Uterus (tissue), 3 donors: ENCODE measurements at regions not wholly inside any gene's neighbourhood (a gene's known extent, or its start where the extent isn't known, plus 50 kb on each side); places are given as distances from the start of the nearest gene placed in this dataset.
"Not testable (repeated sequence)": the region's sequence is repeated elsewhere in the genome, so short reads cannot be mapped to it uniquely, and the experiment has no call there.

Experiments
- DNase-seq, 2 donors: peaks; one replicate each; pipeline ENCODE4 v3.0.0-alpha.2; 2019 to 2020
- H3K27ac ChIP-seq, 2 donors: fragments of 200-600 bp; sonication (generic); 1 replicate in 1 of 2; 2 replicates in 1 of 2; pipeline ENCODE4 v1.5.1; 2016 to 2018
- H3K27me3 ChIP-seq, 2 donors: fragments of 200-600 bp; sonication (generic); one replicate each; pipeline ENCODE4 v1.5.1; 2018 to 2019; ENCODE audit warnings: control low read depth in 1 of 2
- H3K36me3 ChIP-seq, 2 donors: fragments of 200-600 bp; sonication (generic); one replicate each; pipeline ENCODE4 v1.5.1; 2019; ENCODE audit warnings: control low read depth in 1 of 2
- H3K4me1 ChIP-seq, 2 donors: fragments of 200-600 bp; sonication (generic); one replicate each; pipeline ENCODE4 v1.5.1; 2018 to 2019; ENCODE audit warnings: control low read depth in 1 of 2
- H3K4me3 ChIP-seq, 2 donors: fragments of 200-600 bp; sonication (generic); 1 replicate in 1 of 2; 2 replicates in 1 of 2; pipeline ENCODE4 v1.5.1; 2018 to 2019; ENCODE audit warnings: mild to moderate bottlenecking in 1 of 2
- H3K9me3 ChIP-seq, 2 donors: fragments of 200-600 bp; sonication (generic); one replicate each; pipeline ENCODE4 v1.5.1; 2019; ENCODE audit warnings: control low read depth in 1 of 2
- POLR2A ChIP-seq, 2 donors: fragments of 450-650 bp; IDR thresholded peaks; one replicate each; pipeline ENCODE4 v1.6.1; 2016; ENCODE audit warnings: antibody characterized with exemption in 2 of 2, mild to moderate bottlenecking in 1 of 2, moderate library complexity in 1 of 2
- intact Hi-C: fragments of 100-400 bp; cut with DNase I; formaldehyde crosslinking; loops from one replicate; pipeline ENCODE4 v1.15.1; 2023; ENCODE audit warnings: low total_unique reads
- TF ChIP-seq, protein P1 (sequence below), 4 experiments: fragments of 200-600 bp in 2 of 4; fragments of 450-650 bp in 2 of 4; sonication (generic) in 2 of 4; IDR thresholded peaks; one replicate each; pipeline ENCODE4 v1.5.1; 2016 to 2019; ENCODE audit warnings: antibody characterized with exemption in 4 of 4, mild to moderate bottlenecking in 2 of 4, moderate library complexity in 1 of 4
- donor health status: DM: yes; HTN: yes; CAD: no.

DNA sequence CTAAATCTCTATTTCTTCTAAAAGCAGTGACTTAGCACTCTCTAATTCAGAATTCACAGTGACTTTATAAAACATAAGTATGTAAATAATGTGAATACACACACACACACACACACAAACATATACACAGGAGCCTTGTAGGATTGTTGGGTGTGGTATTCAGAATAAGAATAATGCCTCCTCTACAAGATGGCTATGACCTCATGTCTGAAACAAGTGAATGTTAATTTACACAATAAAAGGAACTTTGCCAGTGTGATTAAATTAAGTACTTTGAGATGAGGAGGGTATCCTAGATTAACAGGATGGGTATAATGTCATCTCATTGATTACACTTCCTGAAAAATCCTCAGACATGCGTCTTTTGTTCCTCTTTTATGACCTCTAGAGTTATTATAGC lies 234.6 kb downstream of the SLITRK6 start:
- Histone ChIP-seq H3K36me3 (no peaks in the 10 kb centered on the region), H3K4me3 (no peak overlapping the region), H3K4me1 (no peaks in the 10 kb centered on the region), H3K9me3 (no peaks in the 10 kb centered on the region), H3K27ac (no peak overlapping the region), H3K27me3 (no peaks in the 10 kb centered on the region)
- DNase-seq = no peak
- TF ChIP-seq POLR2A (IDR thresholded peaks at IDR 0.05) = no peak
- TF ChIP-seq, protein P1, sequence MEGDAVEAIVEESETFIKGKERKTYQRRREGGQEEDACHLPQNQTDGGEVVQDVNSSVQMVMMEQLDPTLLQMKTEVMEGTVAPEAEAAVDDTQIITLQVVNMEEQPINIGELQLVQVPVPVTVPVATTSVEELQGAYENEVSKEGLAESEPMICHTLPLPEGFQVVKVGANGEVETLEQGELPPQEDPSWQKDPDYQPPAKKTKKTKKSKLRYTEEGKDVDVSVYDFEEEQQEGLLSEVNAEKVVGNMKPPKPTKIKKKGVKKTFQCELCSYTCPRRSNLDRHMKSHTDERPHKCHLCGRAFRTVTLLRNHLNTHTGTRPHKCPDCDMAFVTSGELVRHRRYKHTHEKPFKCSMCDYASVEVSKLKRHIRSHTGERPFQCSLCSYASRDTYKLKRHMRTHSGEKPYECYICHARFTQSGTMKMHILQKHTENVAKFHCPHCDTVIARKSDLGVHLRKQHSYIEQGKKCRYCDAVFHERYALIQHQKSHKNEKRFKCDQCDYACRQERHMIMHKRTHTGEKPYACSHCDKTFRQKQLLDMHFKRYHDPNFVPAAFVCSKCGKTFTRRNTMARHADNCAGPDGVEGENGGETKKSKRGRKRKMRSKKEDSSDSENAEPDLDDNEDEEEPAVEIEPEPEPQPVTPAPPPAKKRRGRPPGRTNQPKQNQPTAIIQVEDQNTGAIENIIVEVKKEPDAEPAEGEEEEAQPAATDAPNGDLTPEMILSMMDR (IDR thresholded peaks at IDR 0.05) = no peak
- intact Hi-C loops = no loop called here

DNA sequence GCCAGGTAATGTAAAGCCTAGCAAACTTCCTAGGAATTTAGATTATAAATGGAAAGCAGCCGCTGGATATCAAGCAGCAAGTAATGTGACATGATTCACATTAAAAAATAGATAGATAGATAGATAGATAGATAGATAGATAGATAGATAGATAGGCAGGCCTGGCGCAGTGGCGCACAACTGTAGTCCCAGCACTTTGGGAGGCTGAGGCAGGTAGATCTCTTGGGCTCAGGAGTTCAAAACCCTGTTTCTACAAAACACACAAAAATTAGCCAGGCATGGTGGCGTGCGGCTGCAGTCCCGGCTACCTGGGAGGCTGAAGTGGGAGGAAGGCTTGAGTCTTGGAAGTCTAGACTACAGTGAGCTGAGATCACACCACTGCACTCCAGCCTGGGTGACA lies 236.9 kb downstream of the SLITRK6 start:
- Histone ChIP-seq H3K4me1 (no peaks in the 10 kb centered on the region), H3K27me3 (no peaks in the 10 kb centered on the region), H3K36me3 (no peaks in the 10 kb centered on the region), H3K27ac (no peak overlapping the region), H3K4me3 (no peak overlapping the region), H3K9me3 (no peaks in the 10 kb centered on the region)
- intact Hi-C loops = no loop called here
- TF ChIP-seq, protein P1 (IDR thresholded peaks at IDR 0.05) = no peak
- no peak for TF ChIP-seq POLR2A (IDR thresholded peaks at IDR 0.05)
- no peak for DNase-seq

DNA sequence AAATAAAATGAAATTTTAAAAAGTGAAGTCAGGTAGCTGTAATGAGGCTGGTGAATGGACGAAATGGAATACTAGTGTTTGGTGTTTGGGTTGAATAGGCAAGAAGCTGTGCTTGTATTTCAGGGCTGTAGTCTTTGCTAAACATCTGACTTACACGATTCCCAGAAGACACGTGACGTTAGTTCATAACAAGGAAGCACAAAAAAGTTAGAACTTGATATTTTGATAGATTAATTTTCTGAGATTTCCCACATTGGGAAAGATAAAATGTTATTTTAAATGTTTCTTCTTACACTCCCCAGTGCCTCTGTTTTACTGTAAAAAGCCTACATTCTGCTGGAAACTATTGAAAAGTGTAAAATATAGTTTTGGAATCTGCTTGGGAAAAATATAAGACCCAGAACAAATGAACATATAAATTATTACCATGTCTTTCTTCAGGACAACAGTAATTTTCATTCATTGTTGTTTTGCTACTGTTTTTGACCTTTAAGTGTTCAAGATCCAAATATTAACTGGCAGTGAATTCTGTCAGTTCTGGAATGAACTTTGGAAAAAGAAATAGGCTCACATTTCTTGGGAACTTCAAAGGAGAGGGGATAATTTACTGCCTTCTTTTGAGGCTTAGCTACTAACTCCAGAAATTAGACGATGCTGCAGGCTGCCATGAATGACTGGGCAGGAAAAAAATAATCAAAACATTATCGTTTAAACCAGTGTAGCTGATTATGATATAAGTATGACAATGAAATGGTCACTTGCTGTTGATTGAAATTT lies 241.3 kb downstream of the SLITRK6 start:
- no peak overlapping the region for H3K4me3 ChIP-seq
- intact Hi-C loops = no loop called here
- no peaks in the 10 kb centered on the region for H3K36me3 ChIP-seq
- TF ChIP-seq, protein P1 (IDR thresholded peaks at IDR 0.05) = no peak
- H3K27me3 ChIP-seq = no peaks in the 10 kb centered on the region
- H3K9me3 ChIP-seq = no peaks in the 10 kb centered on the region
- DNase-seq = no peak
- no peak overlapping the region for H3K27ac ChIP-seq
- H3K4me1 ChIP-seq = no peaks in the 10 kb centered on the region

DNA sequence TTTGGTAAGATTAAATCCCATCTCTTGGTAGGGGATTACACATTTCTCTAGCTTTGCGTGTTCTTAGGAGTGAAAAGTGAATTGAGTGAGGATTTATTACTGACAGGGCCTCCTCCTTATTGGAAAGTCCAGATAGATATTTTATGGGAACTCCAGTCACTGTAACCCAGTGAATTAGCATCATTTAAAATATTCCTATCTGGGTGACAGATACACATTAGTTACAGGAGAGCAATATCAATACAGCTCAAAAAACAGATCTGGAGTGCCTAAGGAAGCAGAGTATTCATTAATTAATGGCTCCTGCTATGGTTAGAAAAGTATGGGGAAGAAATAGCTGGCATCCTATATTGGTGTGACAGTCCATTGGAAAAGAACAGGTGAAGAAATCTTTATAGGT lies 248.2 kb downstream of the SLITRK6 start:
- H3K4me1 ChIP-seq = no peaks in the 10 kb centered on the region
- H3K9me3 ChIP-seq = no peaks in the 10 kb centered on the region
- intact Hi-C loops = no loop called here
- no peak overlapping the region for H3K4me3 ChIP-seq
- H3K36me3 ChIP-seq = no peaks in the 10 kb centered on the region
- DNase-seq = no peak
- TF ChIP-seq, protein P1 (IDR thresholded peaks at IDR 0.05) = no peak
- TF ChIP-seq POLR2A (IDR thresholded peaks at IDR 0.05) = no peak
- H3K27ac ChIP-seq = no peak overlapping the region
- no peaks in the 10 kb centered on the region for H3K27me3 ChIP-seq

DNA sequence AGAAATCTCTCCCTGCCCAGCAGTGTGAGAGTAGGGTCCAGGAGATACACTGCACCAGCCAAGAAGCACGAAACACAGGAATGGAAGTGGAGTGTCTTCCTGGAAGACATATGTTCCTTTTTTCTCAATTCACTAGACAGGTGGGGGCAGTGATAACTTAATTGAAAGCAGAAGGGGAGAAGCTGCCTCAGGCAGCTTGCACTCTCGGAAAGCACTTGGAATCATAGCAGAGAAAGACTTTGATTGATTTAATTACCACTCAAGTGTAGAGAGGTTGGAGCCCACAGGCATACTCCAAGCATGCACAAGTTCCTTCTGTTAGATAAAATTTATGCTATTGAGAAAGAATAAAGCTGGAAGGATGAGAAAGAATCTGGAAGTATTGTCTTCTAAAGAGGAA lies 249.4 kb downstream of the SLITRK6 start:
- Histone ChIP-seq H3K36me3 (no peaks in the 10 kb centered on the region), H3K4me1 (no peaks in the 10 kb centered on the region), H3K9me3 (no peaks in the 10 kb centered on the region), H3K4me3 (no peak overlapping the region), H3K27ac (no peak overlapping the region), H3K27me3 (no peaks in the 10 kb centered on the region)
- DNase-seq = no peak
- intact Hi-C loops = no loop called here
- TF ChIP-seq, protein P1 (IDR thresholded peaks at IDR 0.05) = no peak
- no peak for TF ChIP-seq POLR2A (IDR thresholded peaks at IDR 0.05)

DNA sequence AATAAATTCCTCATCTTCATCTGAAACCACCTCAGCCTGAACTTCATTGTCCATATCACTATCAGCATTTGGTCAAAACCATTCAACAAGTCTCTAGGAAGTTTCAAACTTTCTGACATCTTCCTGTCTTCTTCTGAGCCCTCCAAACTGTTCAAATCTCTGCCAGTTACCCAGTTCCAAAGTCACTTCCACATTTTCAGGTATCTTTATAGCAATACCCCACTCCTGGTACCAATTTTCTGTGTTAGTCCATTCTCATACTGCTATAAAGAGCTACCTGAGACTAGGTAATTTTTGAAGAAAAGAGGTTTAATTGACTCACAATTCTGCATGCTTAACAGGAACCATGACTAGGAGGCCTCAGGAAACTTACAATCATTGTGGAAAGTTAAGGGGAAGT lies 250.4 kb downstream of the SLITRK6 start:
- H3K27me3 ChIP-seq, H3K4me1 ChIP-seq, H3K27ac ChIP-seq, H3K36me3 ChIP-seq, H3K4me3 ChIP-seq, DNase-seq, intact Hi-C loops, H3K9me3 ChIP-seq: not testable (repeated sequence)
